Erythroblast (primary cell): ENCODE measurements at regions not wholly inside any gene's neighbourhood (a gene's known extent, or its start where the extent isn't known, plus 50 kb on each side); places are given as distances from the start of the nearest gene placed in this dataset.

ENCODE experiments used
- GATA1 ChIP-seq: IDR thresholded peaks from 2 replicates; pipeline ENCODE4 v1.6.1; 2011; ENCODE audit warnings: low read depth, mild to moderate bottlenecking, control low read depth, low read length, moderate library complexity
- POLR2A ChIP-seq: IDR thresholded peaks from 2 replicates; pipeline ENCODE4 v1.6.1; 2011; ENCODE audit warnings: mild to moderate bottlenecking, low read length

- TF ChIP-seq POLR2A (no peak), GATA1 (no peak)
Observed at GRCh38 chr20:20970841-20971240, 135.3 kb downstream of the LINC00237 start.
